SU-DHL-6 (cell line): ENCODE measurements at regions not wholly inside any gene's neighbourhood (a gene's known extent, or its start where the extent isn't known, plus 50 kb on each side); places are given as distances from the start of the nearest gene placed in this dataset.

Source experiments
- H2AFZ ChIP-seq: fragments of 200-600 bp; sonication (generic); 2 replicates; pipeline ENCODE4 v1.6.1; 2014; ENCODE audit warnings: low read depth, mild to moderate bottlenecking, moderate library complexity, mixed read lengths, antibody characterized with exemption, low read length; ENCODE audit not compliant: severe bottlenecking
- H3F3A ChIP-seq: fragments of 200-600 bp; shearing (Covaris generic); 2 replicates; pipeline ENCODE4 v1.6.0; 2016; ENCODE audit warnings: antibody characterized with exemption, mild to moderate bottlenecking; ENCODE audit not compliant: insufficient read depth
- H3K27ac ChIP-seq: fragments of 200-600 bp; sonication (generic); 2 replicates; pipeline ENCODE4 v1.5.1; 2016; ENCODE audit warnings: low read depth, mild to moderate bottlenecking, low read length, moderate library complexity, mixed read lengths
- H3K27me3 ChIP-seq: fragments of 200-600 bp; sonication (generic), shearing (Covaris generic); 2 replicates; pipeline ENCODE4 v1.6.0; 2014; ENCODE audit warnings: mild to moderate bottlenecking, low read length
- H3K36me3 ChIP-seq: fragments of 200-600 bp; sonication (generic); 2 replicates; pipeline ENCODE4 v1.6.1; 2014; ENCODE audit warnings: mild to moderate bottlenecking, low read length, mixed read lengths
- H3K4me2 ChIP-seq: fragments of 300-600, 200-600 bp; shearing (Covaris generic), sonication (generic); 2 replicates; pipeline ENCODE4 v1.6.0; 2014; ENCODE audit warnings: low read length, low read depth, mild to moderate bottlenecking; ENCODE audit not compliant: poor library complexity, severe bottlenecking
- H3K4me3 ChIP-seq: fragments of 200-600 bp; sonication (generic); 2 replicates; pipeline ENCODE4 v1.5.1; 2014; ENCODE audit warnings: antibody characterized with exemption, low read length, mild to moderate bottlenecking, mixed read lengths; ENCODE audit not compliant: insufficient read depth, poor library complexity, severe bottlenecking
- H3K79me2 ChIP-seq: fragments of 200-600 bp; sonication (generic); 2 replicates; pipeline ENCODE4 v1.6.1; 2014; ENCODE audit warnings: mild to moderate bottlenecking, low read length, moderate library complexity; ENCODE audit not compliant: insufficient read depth
- H3K9ac ChIP-seq: fragments of 200-600 bp; sonication (generic); 2 replicates; pipeline ENCODE4 v1.7.0; 2014; ENCODE audit warnings: mild to moderate bottlenecking, low read length
- H3K9me2 ChIP-seq: fragments of 200-600 bp; sonication (generic); replicated peaks from 2 replicates; pipeline ENCODE4 v1.6.1; 2014; ENCODE audit warnings: low read length; ENCODE audit not compliant: insufficient read depth
- H3K9me3 ChIP-seq: fragments of 200-600 bp; sonication (generic); 2 replicates; pipeline ENCODE4 v1.6.1; 2014; ENCODE audit warnings: low read length, mixed read lengths; ENCODE audit not compliant: insufficient read depth
- H4K20me1 ChIP-seq: fragments of 200-600 bp; sonication (generic); 2 replicates; pipeline ENCODE4 v1.6.1; 2014; ENCODE audit warnings: low read depth, mild to moderate bottlenecking, antibody characterized with exemption, low read length, moderate library complexity, mixed read lengths
- EZH2phosphoT487 ChIP-seq: fragments of 200-600 bp; sonication (generic), shearing (Covaris generic); conservative IDR thresholded peaks from 2 replicates; pipeline ENCODE4 v1.6.1; 2018; ENCODE audit warnings: mild to moderate bottlenecking, antibody characterized with exemption, low read length, moderate library complexity, mixed read lengths
- TF ChIP-seq, protein P1 (sequence below): fragments of 200-600 bp; sonication (generic); IDR thresholded peaks from one replicate; pipeline ENCODE4 v1.5.1; 2017; ENCODE audit warnings: antibody characterized with exemption, mild to moderate bottlenecking, low read length, moderate library complexity; ENCODE audit not compliant: insufficient read depth, poor library complexity, severe bottlenecking

GRCh38 chr11:91810871-91811270, 413.7 kb upstream of the FAT3 start:
- no peaks in the 10 kb centered on the region for H3K9me3 ChIP-seq
- H4K20me1 ChIP-seq, result no peaks in the 10 kb centered on the region
- H3F3A ChIP-seq, result no peaks in the 10 kb centered on the region
- H3K79me2 ChIP-seq, result no peaks in the 10 kb centered on the region
- no peaks in the 10 kb centered on the region for H3K9me2 ChIP-seq
- TF ChIP-seq EZH2phosphoT487, result no peak
- TF ChIP-seq, protein P1, sequence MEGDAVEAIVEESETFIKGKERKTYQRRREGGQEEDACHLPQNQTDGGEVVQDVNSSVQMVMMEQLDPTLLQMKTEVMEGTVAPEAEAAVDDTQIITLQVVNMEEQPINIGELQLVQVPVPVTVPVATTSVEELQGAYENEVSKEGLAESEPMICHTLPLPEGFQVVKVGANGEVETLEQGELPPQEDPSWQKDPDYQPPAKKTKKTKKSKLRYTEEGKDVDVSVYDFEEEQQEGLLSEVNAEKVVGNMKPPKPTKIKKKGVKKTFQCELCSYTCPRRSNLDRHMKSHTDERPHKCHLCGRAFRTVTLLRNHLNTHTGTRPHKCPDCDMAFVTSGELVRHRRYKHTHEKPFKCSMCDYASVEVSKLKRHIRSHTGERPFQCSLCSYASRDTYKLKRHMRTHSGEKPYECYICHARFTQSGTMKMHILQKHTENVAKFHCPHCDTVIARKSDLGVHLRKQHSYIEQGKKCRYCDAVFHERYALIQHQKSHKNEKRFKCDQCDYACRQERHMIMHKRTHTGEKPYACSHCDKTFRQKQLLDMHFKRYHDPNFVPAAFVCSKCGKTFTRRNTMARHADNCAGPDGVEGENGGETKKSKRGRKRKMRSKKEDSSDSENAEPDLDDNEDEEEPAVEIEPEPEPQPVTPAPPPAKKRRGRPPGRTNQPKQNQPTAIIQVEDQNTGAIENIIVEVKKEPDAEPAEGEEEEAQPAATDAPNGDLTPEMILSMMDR, result no peak
- no peak overlapping the region for H3K27ac ChIP-seq
- H3K36me3 ChIP-seq, result no peaks in the 10 kb centered on the region
- no peak overlapping the region for H3K9ac ChIP-seq
- no peak overlapping the region for H3K4me2 ChIP-seq
- H3K27me3 ChIP-seq, result no peaks in the 10 kb centered on the region
- no peak overlapping the region for H2AFZ ChIP-seq
- no peak overlapping the region for H3K4me3 ChIP-seq

GRCh38 chr11:91805293-91805692, 419.3 kb upstream of the FAT3 start:
- no peak overlapping the region for H3K9ac ChIP-seq
- no peaks in the 10 kb centered on the region for H4K20me1 ChIP-seq
- H3K4me2 ChIP-seq, result no peak overlapping the region
- H3K79me2 ChIP-seq, result no peaks in the 10 kb centered on the region
- TF ChIP-seq EZH2phosphoT487, result no peak
- TF ChIP-seq, protein P1, result no peak
- H3K4me3 ChIP-seq, result no peak overlapping the region
- no peaks in the 10 kb centered on the region for H3K9me3 ChIP-seq
- H3F3A ChIP-seq, result no peaks in the 10 kb centered on the region
- no peaks in the 10 kb centered on the region for H3K9me2 ChIP-seq
- no peaks in the 10 kb centered on the region for H3K27me3 ChIP-seq
- no peaks in the 10 kb centered on the region for H3K36me3 ChIP-seq
- no peak overlapping the region for H2AFZ ChIP-seq
- no peak overlapping the region for H3K27ac ChIP-seq

DNA sequence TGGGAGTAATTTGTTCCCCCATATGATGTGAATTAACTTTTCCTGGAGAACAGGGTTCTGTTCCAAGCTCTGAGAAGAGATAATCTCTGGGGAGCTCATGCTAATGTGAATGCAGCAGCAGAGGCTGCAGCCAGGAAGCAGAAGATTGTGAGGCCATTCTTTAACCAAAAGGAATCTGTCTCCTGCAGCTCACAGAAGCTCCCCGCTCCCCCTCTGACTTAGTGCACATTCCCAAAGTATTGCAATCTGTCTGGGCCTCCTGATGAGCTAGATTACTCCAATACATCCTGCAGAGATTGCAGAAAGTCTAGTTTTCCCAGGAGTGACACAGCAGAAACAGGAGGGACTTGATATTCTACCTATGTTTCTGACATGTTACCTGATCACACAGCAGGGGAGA, 420.6 kb upstream of the FAT3 start:
- no peaks in the 10 kb centered on the region for H3K36me3 ChIP-seq
- H3K79me2 ChIP-seq, result no peaks in the 10 kb centered on the region
- no peak overlapping the region for H3K4me2 ChIP-seq
- no peaks in the 10 kb centered on the region for H3K9me2 ChIP-seq
- H3K9ac ChIP-seq, result no peak overlapping the region
- H3K4me3 ChIP-seq, result no peak overlapping the region
- no peak overlapping the region for H2AFZ ChIP-seq
- TF ChIP-seq EZH2phosphoT487, result no peak
- TF ChIP-seq, protein P1, result no peak
- no peak overlapping the region for H3K27ac ChIP-seq
- H3K27me3 ChIP-seq, result no peaks in the 10 kb centered on the region
- H3K9me3 ChIP-seq, result no peaks in the 10 kb centered on the region
- no peaks in the 10 kb centered on the region for H4K20me1 ChIP-seq
- no peaks in the 10 kb centered on the region for H3F3A ChIP-seq
